Keratinocyte (primary cell): ENCODE measurements at regions not wholly inside any gene's neighbourhood (a gene's known extent, or its start where the extent isn't known, plus 50 kb on each side); places are given as distances from the start of the nearest gene placed in this dataset.
A peak's percentile ranks its signal among the peaks of the same experiment; 100 is the strongest.

Experiments
- DNase-seq: peaks from one replicate; pipeline ENCODE4 v3.0.0-alpha.2; 2011; ENCODE audit warnings: low read depth, missing footprints, low spot score
- FAIRE-seq: peaks from 2 replicates; lab custom pipeline; 2011; peaks lifted over from hg19 to GRCh38; lab: Jason Lieb, UNC
- H2AFZ ChIP-seq: 2 replicates; pipeline ENCODE4 v1.6.0; 2012; ENCODE audit warnings: low read length, control low read depth, inconsistent platforms; ENCODE audit not compliant: control insufficient read depth
- H3K27ac ChIP-seq: 2 replicates; pipeline ENCODE4 v1.5.1; 2011; ENCODE audit warnings: low read length; ENCODE audit not compliant: control insufficient read depth, insufficient read depth
- H3K27me3 ChIP-seq: 3 replicates; pipeline ENCODE4 v1.6.0; 2011; ENCODE audit warnings: low read length; ENCODE audit not compliant: control insufficient read depth, insufficient read depth; ENCODE audit errors: extremely low read depth
- H3K36me3 ChIP-seq, 2 experiments: 2 replicates in 1 of 2; 3 replicates in 1 of 2; pipeline ENCODE4 v1.5.1; 2011; ENCODE audit warnings: low read length in 2 of 2, mild to moderate bottlenecking in 1 of 2; ENCODE audit not compliant: control insufficient read depth in 2 of 2, insufficient read depth in 2 of 2; ENCODE audit errors: extremely low read depth in 1 of 2
- H3K4me1 ChIP-seq: 3 replicates; pipeline ENCODE4 v1.5.1; 2011; ENCODE audit warnings: low read length; ENCODE audit not compliant: control insufficient read depth, insufficient read depth; ENCODE audit errors: extremely low read depth
- H3K4me2 ChIP-seq: 3 replicates; pipeline ENCODE4 v1.6.0; 2011; ENCODE audit warnings: low read depth, low read length; ENCODE audit not compliant: control insufficient read depth, insufficient read depth; ENCODE audit errors: extremely low read depth
- H3K4me3 ChIP-seq, 3 experiments: fragments of 200-600 bp in 1 of 3; sonication (generic) in 1 of 3; 2 replicates in 2 of 3; 3 replicates in 1 of 3; pipeline ENCODE4 v1.5.1; 2011 to 2016; ENCODE audit warnings: low read length in 3 of 3, mild to moderate bottlenecking in 3 of 3, control low read depth in 2 of 3, inconsistent platforms in 1 of 3, low read depth in 1 of 3, mixed read lengths in 1 of 3, mixed run types in 1 of 3, moderate library complexity in 1 of 3; ENCODE audit not compliant: control insufficient read depth in 2 of 3, insufficient read depth in 2 of 3; ENCODE audit errors: extremely low read depth in 1 of 3
- H3K79me2 ChIP-seq: 2 replicates; pipeline ENCODE4 v1.6.0; 2012; ENCODE audit warnings: low read length; ENCODE audit not compliant: control insufficient read depth, insufficient read depth
- H3K9ac ChIP-seq: 3 replicates; pipeline ENCODE4 v1.6.0; 2011; ENCODE audit warnings: low read length; ENCODE audit not compliant: control insufficient read depth, insufficient read depth; ENCODE audit errors: extremely low read depth
- H3K9me1 ChIP-seq: 3 replicates; pipeline ENCODE4 v1.6.0; 2011; ENCODE audit warnings: low read length; ENCODE audit not compliant: control insufficient read depth, insufficient read depth; ENCODE audit errors: extremely low read depth
- H3K9me3 ChIP-seq: 2 replicates; pipeline ENCODE4 v1.5.1; 2012; ENCODE audit warnings: low read depth, low read length; ENCODE audit not compliant: control insufficient read depth
- H4K20me1 ChIP-seq: 3 replicates; pipeline ENCODE4 v1.6.0; 2011; ENCODE audit warnings: low read length; ENCODE audit not compliant: control insufficient read depth, insufficient read depth; ENCODE audit errors: extremely low read depth
- CTCF ChIP-seq, 3 experiments: IDR thresholded peaks in 1 of 3; conservative IDR thresholded peaks in 1 of 3; optimal IDR thresholded peaks in 1 of 3; 2 replicates in 2 of 3; 3 replicates in 1 of 3; pipeline versions ENCODE3 to v1.5.1; 2011; ENCODE audit warnings: low read length in 3 of 3, mild to moderate bottlenecking in 3 of 3, moderate library complexity in 2 of 3, control low read depth in 1 of 3, inconsistent platforms in 1 of 3; ENCODE audit not compliant: insufficient read depth in 2 of 3; ENCODE audit errors: extremely low read depth in 1 of 3
- EZH2 ChIP-seq: IDR thresholded peaks from one replicate; pipeline ENCODE4 v1.6.1; 2012; ENCODE audit warnings: inconsistent platforms, mild to moderate bottlenecking, low read length, moderate library complexity
- dilution Hi-C: fragments of 300-500 bp; cut with MboI; formaldehyde crosslinking; loops from one replicate; pipeline ENCODE4 v1.7.0; 2020; ENCODE audit warnings: low sequenced_read_pairs; ENCODE audit not compliant: extremely low pct_ligation_motif_present

GRCh38 chr6:27759930-27760329, 152.3 kb downstream of the OR2B2 start:
- no peak for TF ChIP-seq CTCF (optimal IDR thresholded peaks at IDR 0.05 in 1 of 3, IDR thresholded peaks at IDR 0.05 in 1 of 3, conservative IDR thresholded peaks at IDR 0.05 in 1 of 3; ENCODE audit: extremely low read depth in 1 of 3, insufficient read depth in 2 of 3, low read length in 3 of 3)
- TF ChIP-seq EZH2, result no peak
- H3K4me3 ChIP-seq, result no peak overlapping the region
- no peaks in the 10 kb centered on the region for H3K9me1 ChIP-seq
- DNase-seq (no peak), FAIRE-seq (no peak)
- H3K4me2 ChIP-seq, result no peak overlapping the region
- peak overlapping the region; percentile 56 for H2AFZ ChIP-seq
- no peaks in the 10 kb centered on the region for H4K20me1 ChIP-seq
- peaks cover 8% of the 10 kb centered on the region for H3K4me1 ChIP-seq
- no peak overlapping the region for H3K27ac ChIP-seq
- dilution Hi-C loops, result no loop called here
- no peak overlapping the region for H3K9ac ChIP-seq
- no peaks in the 10 kb centered on the region for H3K9me3 ChIP-seq
- H3K79me2 ChIP-seq, result no peaks in the 10 kb centered on the region
- no peaks in the 10 kb centered on the region for H3K36me3 ChIP-seq
- no peaks in the 10 kb centered on the region for H3K27me3 ChIP-seq

GRCh38 chr6:27758491-27758890, 153.7 kb downstream of the OR2B2 start:
- FAIRE-seq (no peak), DNase-seq (no peak)
- Histone ChIP-seq H3K79me2 (no peaks in the 10 kb centered on the region), H3K4me3 (no peak overlapping the region), H4K20me1 (no peaks in the 10 kb centered on the region), H3K4me2 (no peak overlapping the region), H3K27ac (no peak overlapping the region), H3K4me1 (peaks cover 17% of the 10 kb centered on the region), H3K27me3 (no peaks in the 10 kb centered on the region), H3K9me1 (no peaks in the 10 kb centered on the region), H2AFZ (no peak overlapping the region), H3K36me3 (no peaks in the 10 kb centered on the region), H3K9ac (no peak overlapping the region), H3K9me3 (no peaks in the 10 kb centered on the region)
- dilution Hi-C loops, result no loop called here
- no peak for TF ChIP-seq EZH2
- TF ChIP-seq CTCF (optimal IDR thresholded peaks at IDR 0.05 in 1 of 3, IDR thresholded peaks at IDR 0.05 in 1 of 3, conservative IDR thresholded peaks at IDR 0.05 in 1 of 3; ENCODE audit: extremely low read depth in 1 of 3, insufficient read depth in 2 of 3, low read length in 3 of 3), result no peak
